Small intestine (tissue), 7 donors: ENCODE measurements at regions not wholly inside any gene's neighbourhood (a gene's known extent, or its start where the extent isn't known, plus 50 kb on each side); places are given as distances from the start of the nearest gene placed in this dataset.
A peak's percentile ranks its signal among the peaks of the same experiment; 100 is the strongest.

Source experiments
- DNase-seq, 2 donors: peaks; one replicate each; pipeline versions ENCODE4 v3.0.0 to v3.0.0-alpha.2; 2013
- FAIRE-seq: peaks from 2 replicates; lab custom pipeline; 2012; peaks lifted over from hg19 to GRCh38; lab: Jason Lieb, UNC
- H3K27ac ChIP-seq, 3 donors: one replicate each; pipeline ENCODE4 v1.5.1; 2013; ENCODE audit warnings: low read length in 2 of 3, mild to moderate bottlenecking in 2 of 3, control low read depth in 1 of 3, inconsistent platforms in 1 of 3, low read depth in 1 of 3, moderate library complexity in 1 of 3
- H3K27me3 ChIP-seq, 3 donors: one replicate each; pipeline ENCODE4 v1.6.1; 2013; ENCODE audit warnings: low read length in 3 of 3, inconsistent platforms in 1 of 3; ENCODE audit not compliant: control insufficient read depth in 3 of 3, insufficient read depth in 3 of 3
- H3K36me3 ChIP-seq, 3 donors: one replicate each; pipeline ENCODE4 v1.6.1; 2013; ENCODE audit warnings: low read length in 3 of 3, inconsistent platforms in 1 of 3, low read depth in 1 of 3, mild to moderate bottlenecking in 1 of 3, moderate library complexity in 1 of 3; ENCODE audit not compliant: control insufficient read depth in 3 of 3, insufficient read depth in 2 of 3
- H3K4me1 ChIP-seq, 3 donors: one replicate each; pipeline ENCODE4 v1.6.1; 2013; ENCODE audit warnings: low read length in 2 of 3, inconsistent platforms in 1 of 3, low read depth in 1 of 3, mild to moderate bottlenecking in 1 of 3, moderate library complexity in 1 of 3; ENCODE audit not compliant: control insufficient read depth in 3 of 3, insufficient read depth in 2 of 3
- H3K4me3 ChIP-seq, 3 donors: one replicate each; pipeline ENCODE4 v1.5.1; 2013; ENCODE audit warnings: low read length in 3 of 3, control low read depth in 1 of 3, inconsistent platforms in 1 of 3, low read depth in 1 of 3, mild to moderate bottlenecking in 1 of 3, moderate library complexity in 1 of 3
- H3K9me3 ChIP-seq, 2 donors: one replicate each; pipeline ENCODE4 v1.6.1; 2013; ENCODE audit warnings: low read depth in 1 of 2, low read length in 1 of 2; ENCODE audit not compliant: control insufficient read depth in 2 of 2, insufficient read depth in 1 of 2
- whole genome bisulfite sequencing, 3 donors: extraction: QIAGEN DNeasy Blood & Tissue Kit; methylation state at CpG; one replicate each; pipeline ENCODE4 v1.1.7; 2013; 5-methylcytosine and 5-hydroxymethylcytosine counted together
- donor health status: healthy with polysubstance abuse.
- donor health status: control.
- donor health status: control.
- donor health status: Bipolar disorder and iron deficiency.
- donor health status: healthy.

- DNase-seq (no peak), FAIRE-seq (no peak)
- Histone ChIP-seq H3K27me3 (peaks cover 0 to 3% (median 0%) of the 10 kb centered on the region in 3 donors), H3K27ac (no peak overlapping the region), H3K4me1 (no peaks in the 10 kb centered on the region), H3K9me3 (no peaks in the 10 kb centered on the region), H3K4me3 (no peak overlapping the region), H3K36me3 (no peaks in the 10 kb centered on the region)
- WGBS, 3 donors: 90 to 98% (median 96%) methylated on average over 2 of the region's 2 CpGs
These were observed 135.0 kb upstream of the PROKR2 start for GRCh38 chr20:5451643-5452210.

- no peak overlapping the region for H3K27ac ChIP-seq
- H3K4me1 ChIP-seq: no peaks in the 10 kb centered on the region
- 15 to 18% (median 16%) methylated on average over 10 of the region's 10 CpGs for WGBS, 3 donors
- peaks cover 0 to 6% (median 0%) of the 10 kb centered on the region in 3 donors for H3K27me3 ChIP-seq
- FAIRE-seq (no peak), DNase-seq (peak; percentile 54 to 59)
- H3K9me3 ChIP-seq: no peaks in the 10 kb centered on the region
- H3K36me3 ChIP-seq: no peaks in the 10 kb centered on the region
- no peak overlapping the region for H3K4me3 ChIP-seq
These were observed 131.8 kb upstream of the PROKR2 start for GRCh38 chr20:5448449-5449118.

- no peaks in the 10 kb centered on the region for H3K4me1 ChIP-seq
- peaks cover 0 to 6% (median 5%) of the 10 kb centered on the region in 3 donors for H3K27me3 ChIP-seq
- 51 to 64% (median 52%) methylated on average over 5 of the region's 5 CpGs for WGBS, 3 donors
- H3K27ac ChIP-seq: no peak overlapping the region
- H3K4me3 ChIP-seq: no peak overlapping the region
- no peak for FAIRE-seq
- no peaks in the 10 kb centered on the region for H3K9me3 ChIP-seq
- DNase-seq: no peak
- no peaks in the 10 kb centered on the region for H3K36me3 ChIP-seq
These were observed 130.4 kb upstream of the PROKR2 start for GRCh38 chr20:5447188-5447587.

GRCh38 chr20:5445611-5446010 lies 128.9 kb upstream of the PROKR2 start:
- Histone ChIP-seq H3K27me3 (peaks cover 0 to 7% (median 6%) of the 10 kb centered on the region in 3 donors), H3K4me1 (no peaks in the 10 kb centered on the region), H3K27ac (no peak overlapping the region), H3K4me3 (no peak overlapping the region), H3K9me3 (no peaks in the 10 kb centered on the region), H3K36me3 (no peaks in the 10 kb centered on the region)
- WGBS, 3 donors: 72 to 80% (median 80%) methylated on average over 6 of the region's 6 CpGs
- FAIRE-seq (no peak), DNase-seq (no peak)

- H3K9me3 ChIP-seq: peaks cover 0 to 3% of the 10 kb centered on the region in 2 donors
- FAIRE-seq: no peak
These were observed 125.3 kb upstream of the PROKR2 start for GRCh38 chr20:5442101-5442500.

GRCh38 chr20:5434116-5434515 lies 117.4 kb upstream of the PROKR2 start:
- Histone ChIP-seq H3K36me3 (no peaks in the 10 kb centered on the region), H3K4me3 (no peak overlapping the region), H3K9me3 (peaks cover 0 to 3% of the 10 kb centered on the region in 2 donors), H3K27ac (no peak overlapping the region), H3K4me1 (no peaks in the 10 kb centered on the region), H3K27me3 (no peaks in the 10 kb centered on the region)
- WGBS, 3 donors: 62 to 80% (median 75%) methylated on average over 4 of the region's 4 CpGs
- DNase-seq: no peak
- FAIRE-seq: no peak

More at GRCh38 chr20:5442101-5442500, 125.3 kb upstream of the PROKR2 start:
- H3K27ac ChIP-seq: no peak overlapping the region
- WGBS, 3 donors: 84 to 87% (median 84%) methylated on average over 5 of the region's 5 CpGs
- H3K4me3 ChIP-seq: no peak overlapping the region
- no peaks in the 10 kb centered on the region for H3K36me3 ChIP-seq
- H3K27me3 ChIP-seq: peaks cover 0 to 7% (median 3%) of the 10 kb centered on the region in 3 donors
- no peak for DNase-seq
- H3K4me1 ChIP-seq: no peaks in the 10 kb centered on the region

GRCh38 chr20:5433352-5433751 lies 116.6 kb upstream of the PROKR2 start:
- 46 to 65% (median 50%) methylated on average over 3 of the region's 3 CpGs for WGBS, 3 donors
- no peak for DNase-seq
- Histone ChIP-seq H3K27ac (no peak overlapping the region), H3K9me3 (peaks cover 0 to 3% of the 10 kb centered on the region in 2 donors), H3K4me1 (no peaks in the 10 kb centered on the region), H3K4me3 (no peak overlapping the region), H3K27me3 (no peaks in the 10 kb centered on the region), H3K36me3 (no peaks in the 10 kb centered on the region)
- FAIRE-seq: no peak

- H3K4me3 ChIP-seq: no peak overlapping the region
- H3K27ac ChIP-seq: no peak overlapping the region
- no peaks in the 10 kb centered on the region for H3K9me3 ChIP-seq
- H3K36me3 ChIP-seq: no peaks in the 10 kb centered on the region
- WGBS, 3 donors: 84 to 88% (median 85%) methylated on average over 15 of the region's 15 CpGs
- no peaks in the 10 kb centered on the region for H3K27me3 ChIP-seq
- H3K4me1 ChIP-seq: no peaks in the 10 kb centered on the region
- FAIRE-seq (no peak), DNase-seq (no peak)
These were observed 115.3 kb upstream of the PROKR2 start for GRCh38 chr20:5432030-5432429.
